Epithelial cell of esophagus (primary cell): ENCODE measurements at regions not wholly inside any gene's neighbourhood (a gene's known extent, or its start where the extent isn't known, plus 50 kb on each side); places are given as distances from the start of the nearest gene placed in this dataset.

ENCODE experiments used
- DNase-seq: peaks from one replicate; pipeline ENCODE4 v3.0.0; 2010; ENCODE audit warnings: low read depth
- H3K4me3 ChIP-seq: 2 replicates; pipeline ENCODE4 v1.5.1; 2011; ENCODE audit warnings: mild to moderate bottlenecking, low read length, control low read depth
- CTCF ChIP-seq: IDR thresholded peaks from 2 replicates; pipeline ENCODE4 v1.5.1; 2011; ENCODE audit warnings: low read depth, mild to moderate bottlenecking, low read length, control low read depth, inconsistent platforms; ENCODE audit not compliant: insufficient read depth; ENCODE audit errors: missing control alignments

DNA sequence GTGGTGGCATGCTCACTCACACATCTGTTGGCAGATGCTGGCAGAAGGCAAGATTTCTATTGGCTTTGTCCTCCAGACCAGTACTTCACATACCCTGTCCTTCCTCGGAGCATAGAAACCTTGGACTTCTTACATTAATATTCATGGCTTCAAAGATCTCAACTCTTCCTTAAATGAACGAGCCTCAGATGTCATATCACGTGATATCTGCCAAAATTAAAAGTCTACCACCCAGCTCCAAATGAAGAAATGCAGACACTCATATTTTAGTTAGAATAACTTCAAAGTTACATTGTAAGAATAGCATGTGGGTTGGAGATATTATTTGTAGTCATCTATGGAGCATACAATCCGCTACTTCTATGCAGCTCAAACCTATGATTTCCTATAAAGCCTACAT is 1994.9 kb downstream of the NCAM2 start:
- H3K4me3 ChIP-seq, result no peak overlapping the region
- TF ChIP-seq CTCF, result no peak
- DNase-seq, result no peak

- H3K4me3 ChIP-seq, result no peak overlapping the region
- TF ChIP-seq CTCF, result no peak
- DNase-seq, result no peak
Measured at GRCh38 chr21:22993822-22994574, 1995.8 kb downstream of the NCAM2 start.

DNA sequence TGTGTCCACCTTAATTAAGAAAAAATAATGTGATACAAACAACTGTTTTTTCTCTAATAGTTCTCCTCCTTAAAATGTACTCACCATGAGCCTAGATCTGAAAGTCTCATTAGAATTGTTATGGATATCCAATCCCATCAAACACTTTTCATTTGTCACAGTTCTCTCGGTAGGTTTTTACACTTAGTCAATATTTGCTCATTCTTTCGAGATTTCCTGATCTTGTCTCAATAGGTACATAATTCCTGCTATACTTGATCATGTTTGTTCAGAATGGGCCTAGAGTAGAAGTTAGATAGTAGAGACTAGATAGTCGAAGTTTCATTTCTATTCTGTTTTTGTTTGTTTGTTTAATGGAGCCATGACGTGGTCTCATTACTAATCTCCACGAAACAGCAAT is 2005.7 kb downstream of the NCAM2 start:
- H3K4me3 ChIP-seq, result no peak overlapping the region
- no peak for TF ChIP-seq CTCF
- no peak for DNase-seq

- H3K4me3 ChIP-seq, result no peak overlapping the region
- TF ChIP-seq CTCF, result no peak
- no peak for DNase-seq
Measured at GRCh38 chr21:23008601-23009202, 2010.5 kb downstream of the NCAM2 start.

DNA sequence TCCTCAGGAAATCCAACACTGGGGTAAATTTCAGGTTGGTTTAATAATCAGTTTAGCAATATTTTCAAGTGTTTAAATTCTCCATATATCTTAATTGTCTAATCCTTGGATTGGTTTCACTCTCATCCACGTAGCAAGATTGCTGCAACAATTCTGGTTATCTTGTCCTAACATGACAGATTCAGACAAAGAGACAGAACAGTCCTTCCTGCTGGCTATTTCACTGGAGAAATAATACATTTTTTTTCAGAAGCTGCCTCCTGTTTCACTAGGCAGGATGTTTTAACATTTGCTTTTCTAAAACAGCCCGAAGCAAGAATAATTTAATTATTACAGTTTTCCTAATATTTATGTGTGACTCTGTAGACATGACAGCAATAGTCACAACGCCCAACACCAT is 2011.2 kb downstream of the NCAM2 start:
- H3K4me3 ChIP-seq, result no peak overlapping the region
- no peak for TF ChIP-seq CTCF
- DNase-seq, result no peak

GRCh38 chr21:23014021-23014420 is 2015.8 kb downstream of the NCAM2 start:
- TF ChIP-seq CTCF, result no peak
- DNase-seq, result no peak
- H3K4me3 ChIP-seq, result no peak overlapping the region

- H3K4me3 ChIP-seq, result no peak overlapping the region
- TF ChIP-seq CTCF, result no peak
Measured at GRCh38 chr21:23016617-23017016, 2018.4 kb downstream of the NCAM2 start.

More at GRCh38 chr21:23016617-23017016, 2018.4 kb downstream of the NCAM2 start:
- no peak for DNase-seq
